ENCODE measurements at regions not wholly inside any gene's neighbourhood (a gene's known extent, or its start where the extent isn't known, plus 50 kb on each side); places are given as distances from the start of the nearest gene placed in this dataset.

DNA sequence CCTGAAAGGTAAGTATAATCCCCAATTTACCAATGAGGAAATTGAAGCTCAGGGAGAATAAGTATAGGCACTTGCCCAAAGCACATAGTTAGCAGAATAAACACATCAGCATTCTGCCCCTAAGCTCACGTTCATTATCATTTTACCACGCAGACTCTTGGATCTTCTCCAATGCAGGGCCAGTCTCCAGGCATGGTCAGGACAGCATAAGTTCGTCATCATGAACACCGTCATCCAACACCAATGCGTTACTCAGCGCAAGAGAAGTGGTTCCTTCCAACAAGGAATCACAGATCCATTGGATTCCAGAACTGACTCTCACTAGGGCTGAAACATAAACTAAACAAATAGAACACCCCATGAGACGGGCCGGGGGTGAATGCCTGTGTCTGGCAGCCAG lies 86.5 kb upstream of the GPM6B start:
- Histone ChIP-seq H3K36me3 (no peaks in the 10 kb centered on the region), H3K9me3 (no peaks in the 10 kb centered on the region), H3K27ac (no peak overlapping the region), H3K4me3 (no peak overlapping the region), H3K27me3 (no peaks in the 10 kb centered on the region), H3K4me1 (peaks cover 0 to 26% (median 6%) of the 10 kb centered on the region in 4 donors)
- DNase-seq = no peak
- TF ChIP-seq, protein P1, sequence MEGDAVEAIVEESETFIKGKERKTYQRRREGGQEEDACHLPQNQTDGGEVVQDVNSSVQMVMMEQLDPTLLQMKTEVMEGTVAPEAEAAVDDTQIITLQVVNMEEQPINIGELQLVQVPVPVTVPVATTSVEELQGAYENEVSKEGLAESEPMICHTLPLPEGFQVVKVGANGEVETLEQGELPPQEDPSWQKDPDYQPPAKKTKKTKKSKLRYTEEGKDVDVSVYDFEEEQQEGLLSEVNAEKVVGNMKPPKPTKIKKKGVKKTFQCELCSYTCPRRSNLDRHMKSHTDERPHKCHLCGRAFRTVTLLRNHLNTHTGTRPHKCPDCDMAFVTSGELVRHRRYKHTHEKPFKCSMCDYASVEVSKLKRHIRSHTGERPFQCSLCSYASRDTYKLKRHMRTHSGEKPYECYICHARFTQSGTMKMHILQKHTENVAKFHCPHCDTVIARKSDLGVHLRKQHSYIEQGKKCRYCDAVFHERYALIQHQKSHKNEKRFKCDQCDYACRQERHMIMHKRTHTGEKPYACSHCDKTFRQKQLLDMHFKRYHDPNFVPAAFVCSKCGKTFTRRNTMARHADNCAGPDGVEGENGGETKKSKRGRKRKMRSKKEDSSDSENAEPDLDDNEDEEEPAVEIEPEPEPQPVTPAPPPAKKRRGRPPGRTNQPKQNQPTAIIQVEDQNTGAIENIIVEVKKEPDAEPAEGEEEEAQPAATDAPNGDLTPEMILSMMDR (IDR thresholded peaks at IDR 0.05) = no peak
- intact Hi-C loops (cut with DNase I; ENCODE audit: low total_unique reads) = loop anchor here (10.0 kb wide), 1 partner anchor 1109 kb away; the partner anchor contains the start of gene PRPS2

DNA sequence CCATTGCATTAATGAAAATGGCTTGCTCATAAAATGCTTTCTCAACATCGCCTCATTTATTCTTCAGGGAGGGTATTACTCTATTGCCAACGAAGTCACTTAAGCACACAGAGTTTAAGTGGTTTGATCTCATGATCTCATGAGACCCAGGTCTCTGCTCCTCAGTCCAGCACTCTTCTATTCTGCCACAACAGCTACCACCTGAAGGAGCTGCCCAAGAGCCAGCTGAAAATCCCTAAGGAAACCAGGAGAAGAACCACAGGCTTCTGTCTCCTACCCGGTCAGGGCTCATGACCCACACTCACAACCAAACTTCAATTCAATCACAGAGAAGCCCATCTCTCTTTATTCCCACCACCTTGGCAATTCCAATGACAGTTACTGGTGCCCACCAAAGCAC lies 85.5 kb upstream of the GPM6B start:
- intact Hi-C loops (cut with DNase I; ENCODE audit: low total_unique reads) = loop anchor here (10.0 kb wide), 1 partner anchor 1108 kb away; the partner anchor contains the start of gene PRPS2
- TF ChIP-seq, protein P1 (IDR thresholded peaks at IDR 0.05) = no peak
- Histone ChIP-seq H3K9me3 (no peaks in the 10 kb centered on the region), H3K4me3 (no peak overlapping the region), H3K36me3 (no peaks in the 10 kb centered on the region), H3K27ac (no peak overlapping the region), H3K4me1 (peaks cover 0 to 36% (median 7%) of the 10 kb centered on the region in 4 donors), H3K27me3 (no peaks in the 10 kb centered on the region)
- DNase-seq = no peak

DNA sequence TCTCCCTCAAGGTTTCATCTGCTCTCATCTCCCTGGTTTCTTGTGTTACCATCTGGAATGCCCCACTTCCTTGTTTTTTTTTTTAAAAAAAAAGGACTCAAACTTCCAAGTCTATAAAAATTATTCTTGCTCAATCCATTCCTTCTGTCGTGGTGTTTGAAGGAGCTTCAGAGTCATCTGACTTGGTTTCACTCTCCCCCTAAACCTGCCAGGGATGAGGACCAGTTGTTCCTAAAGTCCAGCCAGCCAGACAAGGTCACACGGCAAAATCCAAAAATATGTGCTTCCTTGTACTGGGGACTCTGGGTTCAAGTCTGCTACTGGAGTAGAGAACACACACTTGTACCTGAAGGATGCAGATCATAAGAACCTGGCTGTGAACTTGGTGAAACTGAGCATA lies 84.5 kb upstream of the GPM6B start:
- H3K4me1 ChIP-seq = peaks cover 0 to 40% (median 7%) of the 10 kb centered on the region in 4 donors
- H3K4me3 ChIP-seq = no peak overlapping the region
- TF ChIP-seq, protein P1 (IDR thresholded peaks at IDR 0.05) = no peak
- no peaks in the 10 kb centered on the region for H3K27me3 ChIP-seq
- peak overlapping the region; percentile 22 to 46 for H3K27ac ChIP-seq
- intact Hi-C loops (cut with DNase I; ENCODE audit: low total_unique reads) = loop anchor here (10.0 kb wide), 1 partner anchor 1107 kb away; the partner anchor contains the start of gene PRPS2
- no peaks in the 10 kb centered on the region for H3K9me3 ChIP-seq
- H3K36me3 ChIP-seq = no peaks in the 10 kb centered on the region
- DNase-seq = peak; percentile 36 to 64

DNA sequence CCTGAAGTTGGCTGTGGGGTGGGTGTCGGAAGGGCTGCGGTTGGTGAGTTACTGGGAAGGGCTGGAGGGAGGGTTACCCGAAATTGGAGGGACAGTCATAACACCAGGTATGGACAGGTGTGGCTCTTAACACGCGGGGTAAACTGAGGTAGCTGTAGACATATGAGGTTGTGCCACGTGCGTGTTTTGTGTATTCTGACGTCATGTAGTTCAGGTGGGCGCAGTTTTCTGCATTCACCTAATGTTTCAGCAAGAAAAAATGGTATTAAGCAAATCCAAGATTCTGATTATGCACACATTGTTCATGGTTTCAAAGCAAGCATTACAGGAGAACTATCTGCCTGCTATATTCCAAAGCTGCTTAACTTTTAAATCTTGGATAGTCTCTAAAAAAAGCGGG lies 83.5 kb upstream of the GPM6B start:
- TF ChIP-seq, protein P1 (IDR thresholded peaks at IDR 0.05) = no peak
- no peak overlapping the region for H3K4me3 ChIP-seq
- H3K9me3 ChIP-seq = no peaks in the 10 kb centered on the region
- H3K27me3 ChIP-seq = no peaks in the 10 kb centered on the region
- H3K4me1 ChIP-seq = peaks cover 0 to 48% (median 9%) of the 10 kb centered on the region in 4 donors
- no peak for DNase-seq
- peak overlapping the region in 1 of 2 donors; percentile 46 for H3K27ac ChIP-seq
- no peaks in the 10 kb centered on the region for H3K36me3 ChIP-seq
- intact Hi-C loops (cut with DNase I; ENCODE audit: low total_unique reads) = loop anchor here (10.0 kb wide), 1 partner anchor 1106 kb away; the partner anchor contains the start of gene PRPS2

DNA sequence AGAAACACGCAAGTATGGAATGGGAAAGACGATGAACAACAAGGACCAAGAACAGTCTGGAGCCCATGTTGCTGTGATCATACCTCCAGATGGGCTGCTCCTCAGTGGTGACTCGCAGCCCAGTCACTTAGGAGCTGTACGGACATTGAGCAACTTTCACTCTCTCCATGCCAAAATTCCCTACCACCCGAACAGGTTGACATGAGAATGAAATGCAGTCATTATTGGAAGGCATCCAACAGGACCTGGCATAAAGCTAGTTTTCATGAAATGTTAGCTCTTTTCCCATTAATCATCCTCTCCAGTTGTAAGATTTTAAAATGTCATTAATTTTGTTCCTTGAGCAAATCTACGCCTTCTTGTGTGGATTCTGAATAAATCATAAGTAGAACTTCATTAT lies 82.7 kb upstream of the GPM6B start:
- DNase-seq = peak in 1 of 2 donors; percentile 36
- peak overlapping the region in 1 of 2 donors; percentile 33 for H3K27ac ChIP-seq

More for the DNA sequence above, 82.7 kb upstream of the GPM6B start:
- no peaks in the 10 kb centered on the region for H3K36me3 ChIP-seq
- peaks cover 0 to 55% (median 11%) of the 10 kb centered on the region in 4 donors for H3K4me1 ChIP-seq
- no peak overlapping the region for H3K4me3 ChIP-seq
- TF ChIP-seq, protein P1 (IDR thresholded peaks at IDR 0.05) = no peak
- intact Hi-C loops (cut with DNase I; ENCODE audit: low total_unique reads) = loop anchor here (10.0 kb wide), 1 partner anchor 1105 kb away; the partner anchor contains the start of gene PRPS2
- no peaks in the 10 kb centered on the region for H3K9me3 ChIP-seq
- no peaks in the 10 kb centered on the region for H3K27me3 ChIP-seq
